SK-N-MC (cell line): ENCODE measurements at regions not wholly inside any gene's neighbourhood (a gene's known extent, or its start where the extent isn't known, plus 50 kb on each side); places are given as distances from the start of the nearest gene placed in this dataset.

Experiments used
- EZH2 ChIP-seq: fragments of 200-600 bp; sonication (generic); IDR thresholded peaks from one replicate; pipeline ENCODE4 v1.6.1; 2017; ENCODE audit warnings: antibody characterized with exemption
- FOXP2 ChIP-seq: optimal IDR thresholded peaks from 2 replicates; pipeline ENCODE3; 2011; ENCODE audit warnings: mild to moderate bottlenecking, moderate library complexity; ENCODE audit not compliant: insufficient read depth; ENCODE audit errors: extremely low read length, control extremely low read depth
- POLR2AphosphoS5 ChIP-seq: IDR thresholded peaks from 2 replicates; pipeline ENCODE4 v1.6.1; 2012; ENCODE audit warnings: mild to moderate bottlenecking, low read depth, low read length, borderline replicate concordance

GRCh38 chr10:128777342-128777741 lies 651.1 kb upstream of the MKI67 start:
- TF ChIP-seq EZH2: no peak
- no peak for TF ChIP-seq POLR2AphosphoS5
- no peak for TF ChIP-seq FOXP2
